ENCODE measurements at regions not wholly inside any gene's neighbourhood (a gene's known extent, or its start where the extent isn't known, plus 50 kb on each side); places are given as distances from the start of the nearest gene placed in this dataset.

- no peak for TF ChIP-seq CTCF (IDR thresholded peaks at IDR 0.05)
- TF ChIP-seq POLR2A (IDR thresholded peaks at IDR 0.05), result no peak
Observed at GRCh38 chr13:61146571-61146970, 269.1 kb downstream of the PCDH20 start.

All from esophagus squamous epithelium (tissue), 4 donors.